AG04449 (cell line): ENCODE measurements at regions not wholly inside any gene's neighbourhood (a gene's known extent, or its start where the extent isn't known, plus 50 kb on each side); places are given as distances from the start of the nearest gene placed in this dataset.

Experiments used
- CTCF ChIA-PET: fragments of 350-600 bp; formaldehyde crosslinking; extraction: SDS; loops from one replicate; lab custom pipeline; 2021; ENCODE audit warnings: antibody characterized with exemption; lab: Yijun Ruan, JAX
- POLR2A ChIA-PET: fragments of 400-600, 350-600 bp; formaldehyde crosslinking; extraction: SDS; loops from one replicate; lab custom pipeline; 2020; ENCODE audit warnings: antibody characterized with exemption, inconsistent platforms; lab: Yijun Ruan, JAX
- DNase-seq: peaks from one replicate; pipeline ENCODE4 v3.0.0-alpha.2; 2010; ENCODE audit warnings: low read depth, low spot score
- H3K4me3 ChIP-seq: 2 replicates; pipeline ENCODE4 v1.5.1; 2011; ENCODE audit warnings: low read depth, mild to moderate bottlenecking, control low read depth, low read length
- CTCF ChIP-seq: IDR thresholded peaks from one replicate; pipeline ENCODE4 v1.5.1; 2011; ENCODE audit warnings: mild to moderate bottlenecking, moderate library complexity, low read length, control low read depth, inconsistent platforms; ENCODE audit not compliant: insufficient read depth; ENCODE audit errors: missing control alignments

GRCh38 chr6:170158296-170159021 is 132.4 kb downstream of the DLL1 start:
- POLR2A ChIA-PET: no interaction called here
- H3K4me3 ChIP-seq: no peak overlapping the region

GRCh38 chr6:170157567-170158218 is 133.2 kb downstream of the DLL1 start:
- no peak for TF ChIP-seq CTCF
- ChIA-PET CTCF (no interaction called here), POLR2A (no interaction called here)
- DNase-seq: no peak
- no peak overlapping the region for H3K4me3 ChIP-seq

More at GRCh38 chr6:170158296-170159021, 132.4 kb downstream of the DLL1 start:
- no peak for TF ChIP-seq CTCF
- CTCF ChIA-PET: no interaction called here
- no peak for DNase-seq

- POLR2A ChIA-PET: no interaction called here
- no peak overlapping the region for H3K4me3 ChIP-seq
- CTCF ChIA-PET: no interaction called here
- TF ChIP-seq CTCF: no peak
- DNase-seq: no peak
Measured at GRCh38 chr6:170156448-170157375, 134.2 kb downstream of the DLL1 start.

DNA sequence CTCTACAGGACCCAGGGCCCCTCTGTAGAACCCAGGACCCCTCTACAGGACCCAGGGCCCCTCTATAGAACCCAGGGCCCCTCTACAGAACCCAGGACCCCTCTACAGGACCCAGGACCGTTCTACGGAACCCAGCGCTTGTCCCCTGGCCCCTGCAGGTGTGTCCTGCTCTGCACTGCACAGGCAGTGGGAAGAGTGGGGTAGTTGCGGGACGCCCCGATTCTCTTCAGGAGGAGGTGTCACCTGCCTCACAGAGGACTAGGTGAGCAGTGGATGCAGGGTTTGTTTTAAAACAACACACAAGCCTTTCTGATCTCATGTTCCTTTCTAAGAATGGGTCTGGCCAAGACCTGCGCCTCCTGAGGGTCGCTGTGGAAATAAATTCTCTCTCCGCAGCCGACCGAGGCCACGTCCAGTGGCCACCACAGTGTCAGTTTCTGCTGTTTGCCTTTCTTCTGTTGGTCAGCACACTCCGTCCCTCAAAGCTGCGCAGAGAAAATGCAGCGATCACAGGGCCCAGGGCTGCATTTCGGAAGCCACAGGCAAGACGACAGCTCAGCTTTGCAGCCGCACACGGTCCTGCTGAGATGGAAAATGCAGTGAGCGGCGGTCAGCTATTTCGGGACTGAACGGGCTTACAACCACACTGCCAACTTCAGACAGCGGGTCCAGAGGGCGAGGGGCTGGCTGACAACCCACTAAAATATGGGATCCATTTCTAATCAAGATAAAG is 135.2 kb downstream of the DLL1 start:
- no peak for TF ChIP-seq CTCF
- H3K4me3 ChIP-seq: no peak overlapping the region
- ChIA-PET CTCF (no interaction called here), POLR2A (no interaction called here)
- no peak for DNase-seq

DNA sequence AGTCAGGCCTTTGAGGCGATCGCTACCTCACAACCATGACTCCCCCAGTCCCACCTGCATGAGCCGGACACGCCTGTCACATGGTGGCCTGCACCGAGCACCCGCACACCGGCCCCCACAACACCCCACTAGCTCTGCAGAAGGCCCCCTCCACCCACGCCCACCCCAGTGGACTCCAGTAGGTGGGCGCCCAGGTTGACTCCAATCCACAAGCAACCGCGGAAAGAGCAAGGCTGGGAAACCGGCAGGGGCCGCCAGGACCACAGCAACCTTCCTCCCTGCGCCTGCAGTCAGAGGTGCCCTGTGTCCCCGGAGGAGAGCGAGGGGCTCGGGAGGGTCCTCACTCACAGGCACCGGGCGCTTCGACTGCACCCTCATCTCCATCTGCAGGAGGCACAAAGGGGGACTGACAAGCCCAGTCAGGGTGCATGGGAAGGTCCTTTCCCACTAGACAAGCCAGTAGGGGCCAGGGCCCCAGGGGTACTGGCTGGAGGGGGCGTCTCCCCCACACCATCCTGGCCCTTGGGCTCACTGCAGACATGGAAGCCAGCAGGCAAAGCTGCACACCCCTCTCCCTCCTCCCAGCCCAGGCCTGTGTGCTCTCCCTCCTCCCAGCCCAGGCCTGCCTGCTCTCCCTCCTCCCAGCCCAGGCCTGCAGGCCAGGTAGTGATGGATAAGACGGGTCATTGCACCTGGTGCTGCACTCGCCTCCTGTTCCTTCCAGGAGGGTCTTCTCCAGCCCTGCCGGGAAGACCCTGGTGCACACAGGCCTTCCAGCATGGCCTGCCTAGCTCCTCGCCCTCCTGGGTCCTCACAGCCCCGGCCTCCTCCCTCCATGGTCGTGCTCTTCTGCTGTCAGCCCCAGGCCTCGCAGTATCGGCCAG is 137.2 kb downstream of the DLL1 start:
- TF ChIP-seq CTCF: no peak
- H3K4me3 ChIP-seq: no peak overlapping the region
- ChIA-PET POLR2A (no interaction called here), CTCF (no interaction called here)
- DNase-seq: no peak
